Neural progenitor cell (in vitro differentiated cells): ENCODE measurements at regions not wholly inside any gene's neighbourhood (a gene's known extent, or its start where the extent isn't known, plus 50 kb on each side); places are given as distances from the start of the nearest gene placed in this dataset.

Experiments
- DNase-seq: peaks from one replicate; pipeline ENCODE4 v3.0.0-alpha.2; 2016; ENCODE audit warnings: low spot score
- H2AFZ ChIP-seq: fragments of 200-600 bp; sonication (generic); replicated peaks from 2 replicates; pipeline ENCODE4 v1.6.1; 2016; ENCODE audit warnings: antibody characterized with exemption
- H3F3A ChIP-seq: fragments of 200-600 bp; sonication (generic); 2 replicates; pipeline ENCODE4 v1.6.1; 2016; ENCODE audit warnings: antibody characterized with exemption, low read depth
- H3K27ac ChIP-seq: fragments of 200-600 bp; sonication (generic); 2 replicates; pipeline ENCODE4 v1.5.1; 2016; ENCODE audit warnings: mild to moderate bottlenecking
- H3K27me3 ChIP-seq: fragments of 200-600 bp; sonication (generic); 2 replicates; pipeline ENCODE4 v1.6.1; 2016; ENCODE audit warnings: mild to moderate bottlenecking, moderate library complexity
- H3K36me3 ChIP-seq: fragments of 200-600 bp; sonication (generic); 2 replicates; pipeline ENCODE4 v1.5.1; 2016
- H3K4me1 ChIP-seq: fragments of 200-600 bp; sonication (generic); 2 replicates; pipeline ENCODE4 v1.6.1; 2016; ENCODE audit warnings: mixed run types
- H3K4me2 ChIP-seq: fragments of 200-600 bp; sonication (generic); 2 replicates; pipeline ENCODE4 v1.6.1; 2016
- H3K4me3 ChIP-seq: fragments of 200-600 bp; sonication (generic); 2 replicates; pipeline ENCODE4 v1.5.1; 2016
- H3K79me2 ChIP-seq: fragments of 200-600 bp; sonication (generic); 2 replicates; pipeline ENCODE4 v1.6.1; 2016; ENCODE audit warnings: low read depth
- H3K9ac ChIP-seq: fragments of 200-600 bp; sonication (generic); 2 replicates; pipeline ENCODE4 v1.6.1; 2016
- H3K9me3 ChIP-seq: fragments of 200-600 bp; sonication (generic); 2 replicates; pipeline ENCODE4 v1.5.1; 2016; ENCODE audit warnings: low read depth
- H4K20me1 ChIP-seq: fragments of 200-600 bp; sonication (generic); 2 replicates; pipeline ENCODE4 v1.6.1; 2016; ENCODE audit warnings: low read depth
- H3K27ac Mint-ChIP-seq: 3 replicates; pipeline ENCODE4 v1.8.0; 2021; ENCODE audit warnings: mixed read lengths
- H3K27me3 Mint-ChIP-seq: 2 replicates; pipeline ENCODE4 v1.8.0; 2022; ENCODE audit warnings: low read depth, mild to moderate bottlenecking, inconsistent platforms, moderate library complexity, mixed read lengths; ENCODE audit not compliant: insufficient read depth
- H3K36me3 Mint-ChIP-seq: 3 replicates; pipeline ENCODE4 v1.8.0; 2021; ENCODE audit warnings: mixed read lengths
- H3K4me1 Mint-ChIP-seq: 3 replicates; pipeline ENCODE4 v1.8.0; 2021; ENCODE audit warnings: mixed read lengths
- H3K4me3 Mint-ChIP-seq: 3 replicates; pipeline ENCODE4 v1.8.0; 2021; ENCODE audit warnings: mild to moderate bottlenecking, moderate library complexity, mixed read lengths
- H3K9me3 Mint-ChIP-seq: 3 replicates; pipeline ENCODE4 v1.8.0; 2020; ENCODE audit warnings: mixed read lengths
- CTCF ChIP-seq: fragments of 200-600 bp; sonication (generic); IDR thresholded peaks from 2 replicates; pipeline ENCODE4 v1.5.1; 2017; ENCODE audit warnings: antibody characterized with exemption, mild to moderate bottlenecking
- EZH2 ChIP-seq: fragments of 200-600 bp; sonication (generic); IDR thresholded peaks from 2 replicates; pipeline ENCODE4 v1.6.1; 2017; ENCODE audit warnings: antibody characterized with exemption, mild to moderate bottlenecking, moderate library complexity
- EZH2phosphoT487 ChIP-seq: fragments of 200-600 bp; sonication (generic); IDR thresholded peaks from 2 replicates; pipeline ENCODE4 v1.6.1; 2017; ENCODE audit warnings: antibody characterized with exemption

- Histone ChIP-seq H3K4me2 (peak overlapping the region; percentile 46), H4K20me1 (no peaks in the 10 kb centered on the region), H3K36me3 (no peaks in the 10 kb centered on the region), H3F3A (no peaks in the 10 kb centered on the region), H3K79me2 (no peaks in the 10 kb centered on the region), H3K27me3 (no peaks in the 10 kb centered on the region), H3K9ac (no peak overlapping the region), H3K27ac (no peak overlapping the region), H2AFZ (no peak overlapping the region), H3K9me3 (no peaks in the 10 kb centered on the region), H3K4me1 (peaks cover 12% of the 10 kb centered on the region), H3K4me3 (no peak overlapping the region)
- peak overlapping the region; percentile 88 for H3K27ac Mint-ChIP-seq
- DNase-seq: no peak
- peaks cover 6% of the 10 kb centered on the region for H3K27me3 Mint-ChIP-seq
- no peak overlapping the region for H3K4me3 Mint-ChIP-seq
- peaks cover 19% of the 10 kb centered on the region for H3K9me3 Mint-ChIP-seq
- TF ChIP-seq CTCF (no peak), EZH2 (no peak), EZH2phosphoT487 (no peak)
- peaks cover 14% of the 10 kb centered on the region for H3K4me1 Mint-ChIP-seq
- H3K36me3 Mint-ChIP-seq: peaks cover 9% of the 10 kb centered on the region
Observed at GRCh38 chr4:137635108-137635507, 102.8 kb upstream of the PCDH18 start.

- TF ChIP-seq EZH2phosphoT487: no peak
- no peak for TF ChIP-seq CTCF
- TF ChIP-seq EZH2: no peak
- H3K27me3 ChIP-seq: no peaks in the 10 kb centered on the region
- peaks cover 6% of the 10 kb centered on the region for H3K27me3 Mint-ChIP-seq
Observed at GRCh38 chr4:137632842-137633241, 100.5 kb upstream of the PCDH18 start.

GRCh38 chr4:137631605-137632004, 99.3 kb upstream of the PCDH18 start:
- H4K20me1 ChIP-seq: no peaks in the 10 kb centered on the region
- Mint-ChIP-seq H3K27me3 (peaks cover 6% of the 10 kb centered on the region), H3K9me3 (peaks cover 19% of the 10 kb centered on the region), H3K4me3 (no peak overlapping the region), H3K36me3 (peaks cover 11% of the 10 kb centered on the region), H3K4me1 (peaks cover 14% of the 10 kb centered on the region), H3K27ac (peak overlapping the region; percentile 54)
- no peaks in the 10 kb centered on the region for H3K36me3 ChIP-seq
- H3K4me1 ChIP-seq: peaks cover 30% of the 10 kb centered on the region
- H3K27ac ChIP-seq: no peak overlapping the region
- DNase-seq: no peak
- H2AFZ ChIP-seq: no peak overlapping the region
- H3F3A ChIP-seq: no peaks in the 10 kb centered on the region
- no peaks in the 10 kb centered on the region for H3K9me3 ChIP-seq
- no peak overlapping the region for H3K4me2 ChIP-seq
- no peaks in the 10 kb centered on the region for H3K79me2 ChIP-seq
- no peaks in the 10 kb centered on the region for H3K27me3 ChIP-seq
- H3K4me3 ChIP-seq: no peak overlapping the region
- TF ChIP-seq CTCF (no peak), EZH2phosphoT487 (no peak), EZH2 (no peak)
- H3K9ac ChIP-seq: no peak overlapping the region

More at GRCh38 chr4:137632842-137633241, 100.5 kb upstream of the PCDH18 start:
- Histone ChIP-seq H3K4me3 (no peak overlapping the region), H3K36me3 (no peaks in the 10 kb centered on the region), H3K9ac (no peak overlapping the region), H3K79me2 (no peaks in the 10 kb centered on the region), H3K9me3 (no peaks in the 10 kb centered on the region), H4K20me1 (no peaks in the 10 kb centered on the region), H2AFZ (no peak overlapping the region), H3K27ac (no peak overlapping the region), H3K4me1 (peaks cover 17% of the 10 kb centered on the region), H3K4me2 (no peak overlapping the region), H3F3A (no peaks in the 10 kb centered on the region)
- Mint-ChIP-seq H3K4me3 (no peak overlapping the region), H3K36me3 (peaks cover 11% of the 10 kb centered on the region), H3K9me3 (peaks cover 19% of the 10 kb centered on the region), H3K27ac (peak overlapping the region; percentile 30), H3K4me1 (peaks cover 14% of the 10 kb centered on the region)
- no peak for DNase-seq
